HCT116 (cell line): ENCODE measurements at regions not wholly inside any gene's neighbourhood (a gene's known extent, or its start where the extent isn't known, plus 50 kb on each side); places are given as distances from the start of the nearest gene placed in this dataset.

Experiments used
- ATAC-seq: fragments of 200-7000 bp; cut with Tn5 transposase; 2 replicates; pipeline ENCODE4 v1.9.1; 2020; ENCODE audit warnings: mild to moderate bottlenecking, moderate library complexity
- BruUV-seq: library from RNA; stranded (reverse); fragments of 400-500 nt; replicated peaks from 2 replicates; lab custom pipeline; 2021; lab: Mats Ljungman, UMichigan
- CTCF ChIA-PET: fragments of 300-600 bp; sonication (Branson Sonifier 250); formaldehyde crosslinking; loops from one replicate; lab custom pipeline; 2021; ENCODE audit warnings: antibody characterized with exemption; lab: Charles Lee
- POLR2A ChIA-PET: fragments of 300-600, 350-600 bp; sonication (Branson Sonifier 250); formaldehyde crosslinking; loops from one replicate; lab custom pipeline; 2021; ENCODE audit warnings: antibody characterized with exemption; lab: Charles Lee
- RAD21 ChIA-PET, 2 experiments: fragments of 300-600 bp; sonication (Branson Sonifier 250); formaldehyde crosslinking; loops; one replicate each; lab custom pipeline; 2023; ENCODE audit warnings: low total read pairs in 2 of 2; ENCODE audit not compliant: uncharacterized antibody in 2 of 2, unreplicated experiment in 2 of 2, low non-redundant PET in 1 of 2; lab: Charles Lee
- DNase-seq: peaks from one replicate; pipeline ENCODE4 v3.0.0-alpha.2; 2010; ENCODE audit warnings: low read depth, low spot score
- H2AFZ ChIP-seq: fragments of 200-600 bp; shearing (Covaris generic), sonication (generic); 2 replicates; pipeline ENCODE4 v1.6.1; 2017; ENCODE audit warnings: low read depth, mixed run types, mixed read lengths, antibody characterized with exemption, low read length; ENCODE audit not compliant: poor library complexity, severe bottlenecking
- H3K27ac ChIP-seq: 2 replicates; pipeline ENCODE4 v1.5.1; 2012; ENCODE audit warnings: low read depth, low read length
- H3K27me3 ChIP-seq: fragments of 200-600 bp; sonication (generic); 2 replicates; pipeline ENCODE4 v1.6.1; 2016; ENCODE audit warnings: mixed run types, low read length, mixed read lengths; ENCODE audit not compliant: insufficient read depth
- H3K36me3 ChIP-seq, 2 experiments: fragments of 200-500 bp in 1 of 2; fragments of 200-600 bp in 1 of 2; sonication (Bioruptor generic) in 1 of 2; sonication (generic) in 1 of 2; 2 replicates each; pipeline versions ENCODE4 v1.5.1 to v1.6.1; 2014 to 2016; ENCODE audit warnings: low read length in 2 of 2, inconsistent platforms in 1 of 2, mixed read lengths in 1 of 2, mixed run types in 1 of 2; ENCODE audit not compliant: insufficient read depth in 2 of 2, control insufficient read depth in 1 of 2
- H3K4me1 ChIP-seq, 2 experiments: fragments of 200-600 bp in 1 of 2; sonication (generic) in 1 of 2; 2 replicates each; pipeline versions ENCODE4 v1.5.1 to v1.6.1; 2012 to 2017; ENCODE audit warnings: low read length in 2 of 2, inconsistent platforms in 1 of 2, mild to moderate bottlenecking in 1 of 2, mixed read lengths in 1 of 2, mixed run types in 1 of 2, moderate library complexity in 1 of 2; ENCODE audit not compliant: insufficient read depth in 2 of 2, control insufficient read depth in 1 of 2
- H3K4me2 ChIP-seq: fragments of 200-600 bp; sonication (generic); 2 replicates; pipeline ENCODE4 v1.6.1; 2017; ENCODE audit warnings: mixed run types, low read length, mixed read lengths
- H3K4me3 ChIP-seq, 2 experiments: fragments of 200-600 bp in 1 of 2; sonication (generic) in 1 of 2; replicated peaks in 1 of 2; 2 replicates each; pipeline ENCODE4 v1.5.1; 2011 to 2016; ENCODE audit warnings: low read length in 2 of 2, control low read depth in 1 of 2, low read depth in 1 of 2, mild to moderate bottlenecking in 1 of 2, mixed read lengths in 1 of 2, mixed run types in 1 of 2
- H3K79me2 ChIP-seq: fragments of 200-600 bp; sonication (generic); 2 replicates; pipeline ENCODE4 v1.6.1; 2017; ENCODE audit warnings: mild to moderate bottlenecking, mixed run types, low read length, moderate library complexity, mixed read lengths; ENCODE audit not compliant: insufficient read depth
- H3K9ac ChIP-seq: fragments of 200-600 bp; sonication (generic); 2 replicates; pipeline ENCODE4 v1.6.1; 2016; ENCODE audit warnings: low read length, mixed read lengths
- H3K9me2 ChIP-seq: fragments of 200-600 bp; sonication (generic), shearing (Covaris generic); 2 replicates; pipeline ENCODE4 v1.6.1; 2017; ENCODE audit warnings: mixed run types, mild to moderate bottlenecking, moderate library complexity; ENCODE audit not compliant: insufficient read depth
- H3K9me3 ChIP-seq, 2 experiments: fragments of 200-500 bp in 1 of 2; fragments of 200-600 bp in 1 of 2; sonication (Bioruptor generic) in 1 of 2; sonication (generic) in 1 of 2; 2 replicates each; pipeline ENCODE4 v1.6.1; 2014 to 2017; ENCODE audit warnings: low read length in 2 of 2, mixed read lengths in 2 of 2, inconsistent platforms in 1 of 2, low read depth in 1 of 2, mild to moderate bottlenecking in 1 of 2, mixed run types in 1 of 2, moderate library complexity in 1 of 2; ENCODE audit not compliant: control insufficient read depth in 1 of 2, insufficient read depth in 1 of 2
- H4K20me1 ChIP-seq: fragments of 200-600 bp; sonication (generic), shearing (Covaris generic); 2 replicates; pipeline ENCODE4 v1.6.1; 2017; ENCODE audit warnings: mixed run types, mild to moderate bottlenecking, moderate library complexity; ENCODE audit not compliant: insufficient read depth
- ATF3 ChIP-seq: IDR thresholded peaks from 2 replicates; pipeline ENCODE4 v1.6.1; 2012
- CBX3 ChIP-seq: IDR thresholded peaks from 2 replicates; pipeline ENCODE4 v1.6.1; 2012; ENCODE audit warnings: low read depth
- EZH2 ChIP-seq: fragments of 200-600 bp; sonication (generic); IDR thresholded peaks from 2 replicates; pipeline ENCODE4 v1.6.1; 2017; ENCODE audit warnings: antibody characterized with exemption, mixed run types
- FOSL1 ChIP-seq: IDR thresholded peaks from 2 replicates; pipeline ENCODE4 v1.6.1; 2012; ENCODE audit warnings: low read depth
- JUND ChIP-seq: IDR thresholded peaks from 2 replicates; pipeline ENCODE4 v1.6.1; 2012
- MAX ChIP-seq: IDR thresholded peaks from 2 replicates; pipeline ENCODE4 v1.6.1; 2012
- POLR2A ChIP-seq: IDR thresholded peaks from 2 replicates; pipeline ENCODE4 v1.7.0; 2011; ENCODE audit warnings: borderline replicate concordance; ENCODE audit not compliant: insufficient read depth, insufficient read length; ENCODE audit errors: extremely low read depth
- POLR2AphosphoS5 ChIP-seq: IDR thresholded peaks from 2 replicates; pipeline ENCODE4 v1.6.1; 2011; ENCODE audit warnings: mild to moderate bottlenecking, low read depth, low read length, moderate library complexity
- RAD21 ChIP-seq: IDR thresholded peaks from 2 replicates; pipeline ENCODE4 v1.6.1; 2012; ENCODE audit warnings: low read depth, mild to moderate bottlenecking
- REST ChIP-seq: IDR thresholded peaks from 2 replicates; pipeline ENCODE4 v1.6.1; 2012; ENCODE audit warnings: low read depth
- SIN3A ChIP-seq: IDR thresholded peaks from 2 replicates; pipeline ENCODE4 v1.6.1; 2012; ENCODE audit warnings: low read depth
- SP1 ChIP-seq: IDR thresholded peaks from 2 replicates; pipeline ENCODE4 v1.6.1; 2012; ENCODE audit warnings: low read depth
- TCF7L2 ChIP-seq: IDR thresholded peaks from 2 replicates; pipeline ENCODE4 v1.7.0; 2011; ENCODE audit warnings: borderline replicate concordance, inconsistent platforms; ENCODE audit not compliant: insufficient read depth, insufficient read length; ENCODE audit errors: extremely low read depth
- YY1 ChIP-seq: IDR thresholded peaks from 2 replicates; pipeline ENCODE4 v1.6.1; 2011; ENCODE audit warnings: low read length, low read depth, moderate library complexity, mild to moderate bottlenecking; ENCODE audit not compliant: insufficient replicate concordance; ENCODE audit errors: extremely low read depth
- ZBTB33 ChIP-seq: IDR thresholded peaks from 2 replicates; pipeline ENCODE4 v1.6.1; 2011; ENCODE audit warnings: mild to moderate bottlenecking, low read length, moderate library complexity; ENCODE audit not compliant: insufficient replicate concordance; ENCODE audit errors: extremely low read depth
- ZFX ChIP-seq: fragments of 450-650 bp; IDR thresholded peaks from 2 replicates; pipeline ENCODE4 v1.6.1; 2017
- ZNF274 ChIP-seq: fragments of 200-500 bp; sonication (Bioruptor generic); IDR thresholded peaks from 2 replicates; pipeline ENCODE4 v1.6.1; 2014; ENCODE audit warnings: mild to moderate bottlenecking, low read depth, low read length, inconsistent platforms
- intact Hi-C: fragments of 100-400 bp; cut with micrococcal nuclease; formaldehyde crosslinking; loops from 2 replicates; pipeline ENCODE4 v1.10.0; 2022

GRCh38 chr10:88097536-88097935 lies 234.1 kb downstream of the PTEN start:
- H3K4me2 ChIP-seq, result no peak overlapping the region
- no peaks in the 10 kb centered on the region for H3K79me2 ChIP-seq
- no peaks in the 10 kb centered on the region for H3K9me2 ChIP-seq
- no peaks in the 10 kb centered on the region for H3K27me3 ChIP-seq
- ChIA-PET CTCF (interaction anchor here (1.2 kb wide), 1 partner anchor 11 kb away, joined by 3 read pairs; no protein-coding TSS in a partner anchor), RAD21 (no interaction called here)
- BruUV-seq, result no TSS peak
- TF ChIP-seq POLR2AphosphoS5 (no peak), POLR2A (no peak), ATF3 (no peak), SP1 (no peak), EZH2 (no peak), MAX (no peak), FOSL1 (no peak), TCF7L2 (no peak), JUND (no peak), REST (no peak), CBX3 (no peak), ZFX (no peak), YY1 (no peak), RAD21 (no peak), ZNF274 (no peak), ZBTB33 (no peak), SIN3A (no peak)
- TF ChIP-seq, all 23 proteins: peak for 0
- DNase-seq (no peak), ATAC-seq (no peak)
- intact Hi-C loops, result no loop called here
- Histone ChIP-seq H3K4me3 (no peak overlapping the region), H3K4me1 (no peaks in the 10 kb centered on the region), H3K27ac (no peak overlapping the region), H3K9ac (no peak overlapping the region), H3K9me3 (no peaks in the 10 kb centered on the region), H3K36me3 (no peaks in the 10 kb centered on the region), H2AFZ (no peak overlapping the region), H4K20me1 (no peaks in the 10 kb centered on the region)
- POLR2A ChIA-PET, result interaction anchor here (1.3 kb wide), 1 partner anchor 13 kb away, joined by 3 read pairs; no protein-coding TSS in a partner anchor
